Hematopoietic multipotent progenitor cell treated with erythropoietin and hydrocortisone succinate and interleukin-3 and kit ligand, for 15 days (in vitro differentiated cells): ENCODE measurements at regions not wholly inside any gene's neighbourhood (a gene's known extent, or its start where the extent isn't known, plus 50 kb on each side); places are given as distances from the start of the nearest gene placed in this dataset.

ENCODE experiments used
- DNase-seq: peaks from one replicate; pipeline ENCODE4 v3.0.0-alpha.2; 2015; ENCODE audit warnings: low spot score

GRCh38 chrX:103158317-103158621 is 56.6 kb upstream of the BEX4 start:
- DNase-seq: no peak

DNA sequence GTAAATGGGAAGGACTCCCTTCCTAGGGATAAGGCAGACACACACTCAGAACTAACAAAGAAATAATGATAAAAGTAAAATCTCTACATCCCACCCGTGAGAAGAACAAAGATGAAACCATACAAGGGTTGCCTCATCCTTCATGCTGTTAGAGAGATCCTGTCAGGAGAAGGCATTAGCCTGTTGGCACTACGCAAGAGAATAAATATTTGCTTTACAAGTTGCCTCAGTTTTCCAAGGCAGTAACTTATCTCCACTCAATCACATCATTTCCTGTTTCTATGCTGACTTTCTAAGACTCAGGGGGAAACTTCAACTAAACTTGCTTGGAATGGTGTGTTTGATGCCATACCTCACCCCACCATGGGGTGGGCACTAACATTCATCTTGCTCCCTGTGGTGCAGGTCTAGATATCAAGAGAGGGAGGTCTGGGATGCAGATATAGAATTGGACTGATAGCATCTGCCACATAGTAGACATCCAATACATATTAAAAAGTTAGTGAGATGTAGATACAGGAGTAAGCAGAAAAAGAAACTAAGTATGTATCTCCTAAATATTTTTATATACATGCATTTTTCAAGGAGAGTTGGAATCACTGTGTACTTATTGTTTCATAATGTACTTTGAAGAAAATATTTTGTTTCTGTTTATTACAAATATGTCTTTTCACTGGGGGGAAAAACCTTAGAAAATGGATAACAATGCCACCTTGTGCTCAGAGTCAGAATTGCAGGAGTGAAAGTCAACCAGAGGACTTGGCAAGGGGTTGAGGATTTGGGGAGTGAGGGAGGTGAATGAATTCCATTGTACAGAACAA is 57.2 kb upstream of the BEX4 start:
- DNase-seq: peak; percentile 55

DNA sequence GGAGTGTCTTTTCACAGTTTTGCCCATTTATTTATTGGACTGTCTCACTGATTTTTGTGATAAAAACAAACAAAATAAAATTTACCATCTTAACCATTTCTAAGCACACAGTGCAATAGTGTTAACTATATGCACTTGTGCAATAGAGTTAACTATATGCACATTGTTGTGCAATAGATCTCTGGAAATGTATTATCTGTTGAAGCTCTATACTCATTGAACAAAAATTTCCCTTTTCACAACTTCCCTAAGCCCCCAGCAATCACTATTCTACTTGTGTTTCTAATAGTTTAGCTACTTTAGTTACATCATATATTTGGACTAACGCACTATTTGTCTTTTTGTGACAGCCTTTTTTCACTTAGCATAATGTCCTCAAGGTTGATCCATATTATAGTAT is 59.7 kb upstream of the BEX4 start:
- no peak for DNase-seq

GRCh38 chrX:103153661-103154060 is 60.7 kb upstream of the NXF3 start:
- DNase-seq: peak; percentile 4

- DNase-seq: no peak
Measured at GRCh38 chrX:103151799-103152198, 58.9 kb upstream of the NXF3 start.

DNA sequence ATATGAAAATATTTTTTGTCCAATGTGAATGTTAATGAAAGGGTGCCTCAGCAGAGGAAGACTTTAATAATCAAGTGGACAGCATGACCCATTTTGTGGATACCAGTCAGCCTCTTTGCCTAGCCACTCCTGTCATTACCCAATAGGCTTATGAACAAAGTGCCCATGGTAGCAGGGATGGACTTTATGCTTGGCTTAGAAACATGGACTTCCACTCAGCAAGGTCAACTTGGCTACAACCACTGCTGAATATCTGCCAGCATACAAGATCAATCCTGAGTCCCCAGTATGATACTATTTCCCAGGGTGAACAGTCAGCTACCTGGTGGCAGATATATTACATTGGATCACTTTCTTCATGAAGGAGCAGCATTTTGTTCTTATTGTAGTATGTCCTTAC is 56.7 kb upstream of the NXF3 start:
- DNase-seq: no peak

- no peak for DNase-seq
Measured at GRCh38 chrX:103148075-103148474, 55.1 kb upstream of the NXF3 start.
